ENCODE measurements at regions not wholly inside any gene's neighbourhood (a gene's known extent, or its start where the extent isn't known, plus 50 kb on each side); places are given as distances from the start of the nearest gene placed in this dataset.

DNA sequence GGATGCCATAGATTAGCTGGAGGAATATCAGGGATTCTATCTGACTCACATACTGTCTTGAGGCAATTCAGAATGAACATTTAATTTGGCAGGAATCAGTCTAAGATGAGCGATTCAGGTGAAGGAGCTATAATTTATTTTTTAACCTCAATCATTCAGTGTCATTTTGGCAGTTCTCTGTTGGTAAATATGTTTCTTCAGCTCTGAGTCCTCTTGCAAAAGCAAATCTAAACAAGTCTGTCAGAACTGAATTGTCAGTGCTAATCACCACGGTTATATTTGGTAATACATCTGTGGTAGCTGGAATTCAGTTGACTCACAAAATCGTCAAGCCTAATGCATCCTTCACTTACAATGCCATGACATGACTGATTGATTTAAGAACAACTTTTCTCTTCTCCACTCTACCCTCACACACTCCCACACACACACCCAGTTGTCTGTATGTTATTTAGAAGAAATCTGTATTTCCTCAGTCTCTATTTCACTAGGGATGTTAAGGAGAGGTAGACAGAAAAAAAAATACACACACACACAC is 516.6 kb upstream of the NXPH2 start:
- TF ChIP-seq, protein P1, sequence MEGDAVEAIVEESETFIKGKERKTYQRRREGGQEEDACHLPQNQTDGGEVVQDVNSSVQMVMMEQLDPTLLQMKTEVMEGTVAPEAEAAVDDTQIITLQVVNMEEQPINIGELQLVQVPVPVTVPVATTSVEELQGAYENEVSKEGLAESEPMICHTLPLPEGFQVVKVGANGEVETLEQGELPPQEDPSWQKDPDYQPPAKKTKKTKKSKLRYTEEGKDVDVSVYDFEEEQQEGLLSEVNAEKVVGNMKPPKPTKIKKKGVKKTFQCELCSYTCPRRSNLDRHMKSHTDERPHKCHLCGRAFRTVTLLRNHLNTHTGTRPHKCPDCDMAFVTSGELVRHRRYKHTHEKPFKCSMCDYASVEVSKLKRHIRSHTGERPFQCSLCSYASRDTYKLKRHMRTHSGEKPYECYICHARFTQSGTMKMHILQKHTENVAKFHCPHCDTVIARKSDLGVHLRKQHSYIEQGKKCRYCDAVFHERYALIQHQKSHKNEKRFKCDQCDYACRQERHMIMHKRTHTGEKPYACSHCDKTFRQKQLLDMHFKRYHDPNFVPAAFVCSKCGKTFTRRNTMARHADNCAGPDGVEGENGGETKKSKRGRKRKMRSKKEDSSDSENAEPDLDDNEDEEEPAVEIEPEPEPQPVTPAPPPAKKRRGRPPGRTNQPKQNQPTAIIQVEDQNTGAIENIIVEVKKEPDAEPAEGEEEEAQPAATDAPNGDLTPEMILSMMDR (optimal IDR thresholded peaks at IDR 0.05 in 1 of 3, IDR thresholded peaks at IDR 0.05 in 1 of 3, conservative IDR thresholded peaks at IDR 0.05 in 1 of 3; ENCODE audit: extremely low read depth in 1 of 3, insufficient read depth in 2 of 3, low read length in 3 of 3) = no peak
- no peak for TF ChIP-seq EZH2 (IDR thresholded peaks at IDR 0.05; ENCODE audit: low read length)
